Thyroid gland (tissue), 4 donors: ENCODE measurements at regions not wholly inside any gene's neighbourhood (a gene's known extent, or its start where the extent isn't known, plus 50 kb on each side); places are given as distances from the start of the nearest gene placed in this dataset.

Source experiments
- CTCF ChIP-seq, 6 experiments: fragments of 200-600 bp in 3 of 6; fragments of 450-650 bp in 3 of 6; sonication (generic) in 3 of 6; IDR thresholded peaks; one replicate each; pipeline ENCODE4 v1.5.1; 2016 to 2019; ENCODE audit warnings: antibody characterized with exemption in 6 of 6, mild to moderate bottlenecking in 2 of 6, inconsistent platforms in 1 of 6, moderate library complexity in 1 of 6
- POLR2A ChIP-seq, 2 donors: fragments of 450-650 bp; IDR thresholded peaks; one replicate each; pipeline ENCODE4 v1.6.1; 2017; ENCODE audit warnings: antibody characterized with exemption in 2 of 2, mild to moderate bottlenecking in 2 of 2, moderate library complexity in 1 of 2

GRCh38 chr12:92019491-92020277 lies 126.0 kb downstream of the BTG1 start:
- no peak for TF ChIP-seq CTCF (IDR thresholded peaks at IDR 0.05)
- TF ChIP-seq POLR2A (IDR thresholded peaks at IDR 0.05), result no peak
